ENCODE measurements at regions not wholly inside any gene's neighbourhood (a gene's known extent, or its start where the extent isn't known, plus 50 kb on each side); places are given as distances from the start of the nearest gene placed in this dataset.
A peak's percentile ranks its signal among the peaks of the same experiment; 100 is the strongest.
"Not testable (repeated sequence)": the region's sequence is repeated elsewhere in the genome, so short reads cannot be mapped to it uniquely, and the experiment has no call there.

- POLR2A ChIA-PET = no interaction called here
- Histone ChIP-seq H3K4me3 (ENCODE audit: control insufficient read depth in 1 of 7, extremely low read depth in 1 of 7, insufficient read depth in 4 of 7, low read depth in 2 of 7, low read length in 6 of 7) (no peak overlapping the region), H3K36me3 (ENCODE audit: control insufficient read depth in 4 of 4, insufficient read depth in 4 of 4, low read length in 3 of 4) (no peaks in the 10 kb centered on the region), H3K9me3 (ENCODE audit: control extremely low read depth in 1 of 5, control insufficient read depth in 4 of 5, insufficient read depth in 2 of 5, low read depth in 1 of 5, low read length in 4 of 5) (peaks cover 0 to 2% (median 0%) of the 10 kb centered on the region in 5 experiments), H3K4me1 (ENCODE audit: control extremely low read depth in 1 of 4, control insufficient read depth in 4 of 4, insufficient read depth in 4 of 4, low read length in 3 of 4) (peaks cover 12 to 19% (median 16%) of the 10 kb centered on the region in 4 experiments), H3K27me3 (replicated peaks in 2 of 5; ENCODE audit: control insufficient read depth in 4 of 5, insufficient read depth in 5 of 5, low read length in 4 of 5) (no peaks in the 10 kb centered on the region), H3K27ac (ENCODE audit: insufficient read depth in 1 of 2, low read depth in 1 of 2, low read length in 2 of 2, poor library complexity in 1 of 2, severe bottlenecking in 2 of 2) (no peak overlapping the region)
- CTCF ChIA-PET = no interaction called here
- DNase-seq = peak in 2 of 3 donors; percentile 44 to 47
- 70% methylated on average over 5 of the region's 6 CpGs for WGBS (ENCODE audit: insufficient coverage)
Measured at GRCh38 chr6:14598017-14598864, 480.7 kb downstream of the CD83 start.

- H3K27me3 ChIP-seq (replicated peaks in 2 of 5; ENCODE audit: control insufficient read depth in 4 of 5, insufficient read depth in 5 of 5, low read length in 4 of 5); H3K9me3 ChIP-seq (ENCODE audit: control extremely low read depth in 1 of 5, control insufficient read depth in 4 of 5, insufficient read depth in 2 of 5, low read depth in 1 of 5, low read length in 4 of 5); H3K27ac ChIP-seq (ENCODE audit: insufficient read depth in 1 of 2, low read depth in 1 of 2, low read length in 2 of 2, poor library complexity in 1 of 2, severe bottlenecking in 2 of 2); H3K4me3 ChIP-seq (ENCODE audit: control insufficient read depth in 1 of 7, extremely low read depth in 1 of 7, insufficient read depth in 4 of 7, low read depth in 2 of 7, low read length in 6 of 7); H3K36me3 ChIP-seq (ENCODE audit: control insufficient read depth in 4 of 4, insufficient read depth in 4 of 4, low read length in 3 of 4); POLR2A ChIA-PET; DNase-seq; CTCF ChIA-PET: not testable (repeated sequence)
- WGBS (ENCODE audit: insufficient coverage) = 88% methylated on average over 5 of the region's 8 CpGs
- peaks cover 12 to 19% (median 16%) of the 10 kb centered on the region in 4 experiments for H3K4me1 ChIP-seq (ENCODE audit: control extremely low read depth in 1 of 4, control insufficient read depth in 4 of 4, insufficient read depth in 4 of 4, low read length in 3 of 4)
Measured at GRCh38 chr6:14600306-14600705, 482.7 kb downstream of the CD83 start.

- no peak overlapping the region for H3K4me3 ChIP-seq (ENCODE audit: control insufficient read depth in 1 of 7, extremely low read depth in 1 of 7, insufficient read depth in 4 of 7, low read depth in 2 of 7, low read length in 6 of 7)
- 100% methylated on average over 4 of the region's 7 CpGs for WGBS (ENCODE audit: insufficient coverage)
- no peaks in the 10 kb centered on the region for H3K9me3 ChIP-seq (ENCODE audit: control extremely low read depth in 1 of 5, control insufficient read depth in 4 of 5, insufficient read depth in 2 of 5, low read depth in 1 of 5, low read length in 4 of 5)
- peaks cover 10 to 19% (median 14%) of the 10 kb centered on the region in 4 experiments for H3K4me1 ChIP-seq (ENCODE audit: control extremely low read depth in 1 of 4, control insufficient read depth in 4 of 4, insufficient read depth in 4 of 4, low read length in 3 of 4)
- H3K27me3 ChIP-seq (replicated peaks in 2 of 5; ENCODE audit: control insufficient read depth in 4 of 5, insufficient read depth in 5 of 5, low read length in 4 of 5) = no peaks in the 10 kb centered on the region
- POLR2A ChIA-PET = no interaction called here
- no peak overlapping the region for H3K27ac ChIP-seq (ENCODE audit: insufficient read depth in 1 of 2, low read depth in 1 of 2, low read length in 2 of 2, poor library complexity in 1 of 2, severe bottlenecking in 2 of 2)
- H3K36me3 ChIP-seq (ENCODE audit: control insufficient read depth in 4 of 4, insufficient read depth in 4 of 4, low read length in 3 of 4) = no peaks in the 10 kb centered on the region
- no peak for DNase-seq
- CTCF ChIA-PET = no interaction called here
Measured at GRCh38 chr6:14601490-14601889, 483.9 kb downstream of the CD83 start.

- ChIA-PET CTCF (interaction anchor here (1.2 kb wide), 1 partner anchor 10 kb away, joined by 4 read pairs; no protein-coding TSS in a partner anchor), POLR2A (no interaction called here)
- H3K4me3 ChIP-seq (ENCODE audit: control insufficient read depth in 1 of 7, extremely low read depth in 1 of 7, insufficient read depth in 4 of 7, low read depth in 2 of 7, low read length in 6 of 7) = no peak overlapping the region
- DNase-seq = no peak
- H3K9me3 ChIP-seq (ENCODE audit: control extremely low read depth in 1 of 5, control insufficient read depth in 4 of 5, insufficient read depth in 2 of 5, low read depth in 1 of 5, low read length in 4 of 5) = no peaks in the 10 kb centered on the region
- no peaks in the 10 kb centered on the region for H3K27me3 ChIP-seq (replicated peaks in 2 of 5; ENCODE audit: control insufficient read depth in 4 of 5, insufficient read depth in 5 of 5, low read length in 4 of 5)
- H3K4me1 ChIP-seq (ENCODE audit: control extremely low read depth in 1 of 4, control insufficient read depth in 4 of 4, insufficient read depth in 4 of 4, low read length in 3 of 4) = no peaks in the 10 kb centered on the region
- WGBS (ENCODE audit: insufficient coverage) = 100% methylated on average over 4 of the region's 5 CpGs
- H3K36me3 ChIP-seq (ENCODE audit: control insufficient read depth in 4 of 4, insufficient read depth in 4 of 4, low read length in 3 of 4) = no peaks in the 10 kb centered on the region
- no peak overlapping the region for H3K27ac ChIP-seq (ENCODE audit: insufficient read depth in 1 of 2, low read depth in 1 of 2, low read length in 2 of 2, poor library complexity in 1 of 2, severe bottlenecking in 2 of 2)
Measured at GRCh38 chr6:14606353-14606752, 488.8 kb downstream of the CD83 start.

- H3K9me3 ChIP-seq (ENCODE audit: control extremely low read depth in 1 of 5, control insufficient read depth in 4 of 5, insufficient read depth in 2 of 5, low read depth in 1 of 5, low read length in 4 of 5) = no peaks in the 10 kb centered on the region
- no peak overlapping the region for H3K4me3 ChIP-seq (ENCODE audit: control insufficient read depth in 1 of 7, extremely low read depth in 1 of 7, insufficient read depth in 4 of 7, low read depth in 2 of 7, low read length in 6 of 7)
- CTCF ChIA-PET = no interaction called here
- WGBS (ENCODE audit: insufficient coverage) = 94% methylated on average over 2 of the region's 4 CpGs
- POLR2A ChIA-PET = no interaction called here
- no peak overlapping the region for H3K27ac ChIP-seq (ENCODE audit: insufficient read depth in 1 of 2, low read depth in 1 of 2, low read length in 2 of 2, poor library complexity in 1 of 2, severe bottlenecking in 2 of 2)
- H3K4me1 ChIP-seq (ENCODE audit: control extremely low read depth in 1 of 4, control insufficient read depth in 4 of 4, insufficient read depth in 4 of 4, low read length in 3 of 4) = peaks cover 0 to 7% (median 5%) of the 10 kb centered on the region in 4 experiments
- no peaks in the 10 kb centered on the region for H3K36me3 ChIP-seq (ENCODE audit: control insufficient read depth in 4 of 4, insufficient read depth in 4 of 4, low read length in 3 of 4)
- DNase-seq = no peak
- H3K27me3 ChIP-seq (replicated peaks in 2 of 5; ENCODE audit: control insufficient read depth in 4 of 5, insufficient read depth in 5 of 5, low read length in 4 of 5) = no peaks in the 10 kb centered on the region
Measured at GRCh38 chr6:14610141-14610540, 492.6 kb downstream of the CD83 start.

GRCh38 chr6:14612016-14612980, 494.7 kb downstream of the CD83 start:
- POLR2A ChIA-PET = no interaction called here
- Histone ChIP-seq H3K4me1 (ENCODE audit: control extremely low read depth in 1 of 4, control insufficient read depth in 4 of 4, insufficient read depth in 4 of 4, low read length in 3 of 4) (peaks cover 0 to 13% (median 5%) of the 10 kb centered on the region in 4 experiments), H3K36me3 (ENCODE audit: control insufficient read depth in 4 of 4, insufficient read depth in 4 of 4, low read length in 3 of 4) (no peaks in the 10 kb centered on the region), H3K27me3 (replicated peaks in 2 of 5; ENCODE audit: control insufficient read depth in 4 of 5, insufficient read depth in 5 of 5, low read length in 4 of 5) (no peaks in the 10 kb centered on the region), H3K4me3 (ENCODE audit: control insufficient read depth in 1 of 7, extremely low read depth in 1 of 7, insufficient read depth in 4 of 7, low read depth in 2 of 7, low read length in 6 of 7) (no peak overlapping the region), H3K27ac (ENCODE audit: insufficient read depth in 1 of 2, low read depth in 1 of 2, low read length in 2 of 2, poor library complexity in 1 of 2, severe bottlenecking in 2 of 2) (no peak overlapping the region), H3K9me3 (ENCODE audit: control extremely low read depth in 1 of 5, control insufficient read depth in 4 of 5, insufficient read depth in 2 of 5, low read depth in 1 of 5, low read length in 4 of 5) (peaks cover 0 to 5% (median 2%) of the 10 kb centered on the region in 5 experiments)
- 56% methylated on average over 10 of the region's 14 CpGs for WGBS (ENCODE audit: insufficient coverage)
- CTCF ChIA-PET = no interaction called here
- peak in 2 of 3 donors; percentile 23 to 26 for DNase-seq

- peaks cover 0 to 13% (median 5%) of the 10 kb centered on the region in 4 experiments for H3K4me1 ChIP-seq (ENCODE audit: control extremely low read depth in 1 of 4, control insufficient read depth in 4 of 4, insufficient read depth in 4 of 4, low read length in 3 of 4)
- H3K4me3 ChIP-seq (ENCODE audit: control insufficient read depth in 1 of 7, extremely low read depth in 1 of 7, insufficient read depth in 4 of 7, low read depth in 2 of 7, low read length in 6 of 7) = no peak overlapping the region
- WGBS (ENCODE audit: insufficient coverage) = 100% methylated on average over 1 of the region's 2 CpGs
- no peak overlapping the region for H3K27ac ChIP-seq (ENCODE audit: insufficient read depth in 1 of 2, low read depth in 1 of 2, low read length in 2 of 2, poor library complexity in 1 of 2, severe bottlenecking in 2 of 2)
- no peaks in the 10 kb centered on the region for H3K27me3 ChIP-seq (replicated peaks in 2 of 5; ENCODE audit: control insufficient read depth in 4 of 5, insufficient read depth in 5 of 5, low read length in 4 of 5)
- peaks cover 0 to 5% (median 2%) of the 10 kb centered on the region in 5 experiments for H3K9me3 ChIP-seq (ENCODE audit: control extremely low read depth in 1 of 5, control insufficient read depth in 4 of 5, insufficient read depth in 2 of 5, low read depth in 1 of 5, low read length in 4 of 5)
- CTCF ChIA-PET = no interaction called here
- H3K36me3 ChIP-seq (ENCODE audit: control insufficient read depth in 4 of 4, insufficient read depth in 4 of 4, low read length in 3 of 4) = no peaks in the 10 kb centered on the region
- no peak for DNase-seq
- POLR2A ChIA-PET = no interaction called here
Measured at GRCh38 chr6:14614631-14615030, 497.1 kb downstream of the CD83 start.

Data from common myeloid progenitor, CD34-positive (primary cell).